OCI-LY7 (cell line): ENCODE measurements at regions not wholly inside any gene's neighbourhood (a gene's known extent, or its start where the extent isn't known, plus 50 kb on each side); places are given as distances from the start of the nearest gene placed in this dataset.

Experiments used
- BruUV-seq: library from RNA; stranded (reverse); fragments of 400-500 nt; replicated peaks from 2 replicates; lab custom pipeline; 2021; lab: Mats Ljungman, UMichigan
- CTCF ChIA-PET: fragments of 300-600 bp; sonication (Branson Sonifier 250); formaldehyde crosslinking; loops from one replicate; lab custom pipeline; 2022; ENCODE audit warnings: antibody characterized with exemption; ENCODE audit not compliant: unreplicated experiment; lab: Charles Lee
- POLR2A ChIA-PET: fragments of 300-600 bp; sonication (Branson Sonifier 250); formaldehyde crosslinking; loops from one replicate; lab custom pipeline; 2022; ENCODE audit warnings: antibody characterized with exemption; lab: Charles Lee
- DNase-seq: peaks from one replicate; pipeline ENCODE4 v3.0.0-alpha.2; 2015; ENCODE audit warnings: low spot score
- H2AFZ ChIP-seq: fragments of 200-600 bp; sonication (generic), shearing (Covaris generic); 2 replicates; pipeline ENCODE4 v1.6.1; 2014; ENCODE audit warnings: mild to moderate bottlenecking, antibody characterized with exemption, low read length, moderate library complexity
- H3K27ac ChIP-seq: fragments of 200-600 bp; sonication (generic); 2 replicates; pipeline ENCODE4 v1.5.1; 2014; ENCODE audit warnings: mixed run types, low read depth, mild to moderate bottlenecking, moderate library complexity, low read length, inconsistent platforms; ENCODE audit not compliant: poor library complexity, severe bottlenecking
- H3K36me3 ChIP-seq: fragments of 200-600 bp; sonication (generic); 2 replicates; pipeline ENCODE4 v1.6.1; 2014; ENCODE audit warnings: mild to moderate bottlenecking, antibody characterized with exemption, low read length, moderate library complexity, mixed read lengths; ENCODE audit not compliant: insufficient read depth
- H3K4me1 ChIP-seq: fragments of 200-600 bp; sonication (generic); 2 replicates; pipeline ENCODE4 v1.5.1; 2014; ENCODE audit warnings: mild to moderate bottlenecking, low read length; ENCODE audit not compliant: insufficient read depth, poor library complexity, severe bottlenecking
- H3K4me2 ChIP-seq: fragments of 200-600 bp; sonication (generic); 2 replicates; pipeline ENCODE4 v1.6.1; 2014; ENCODE audit warnings: mild to moderate bottlenecking, low read length
- H3K4me3 ChIP-seq: fragments of 200-600 bp; sonication (generic); 2 replicates; pipeline ENCODE4 v1.5.1; 2014; ENCODE audit warnings: mild to moderate bottlenecking, low read depth, low read length; ENCODE audit not compliant: poor library complexity, severe bottlenecking
- H3K79me2 ChIP-seq: fragments of 200-600 bp; sonication (generic); 2 replicates; pipeline ENCODE4 v1.6.1; 2016; ENCODE audit warnings: low read depth, mild to moderate bottlenecking, low read length, moderate library complexity, mixed read lengths; ENCODE audit not compliant: insufficient read depth
- H3K9me2 ChIP-seq: fragments of 200-600 bp; sonication (generic); 2 replicates; pipeline ENCODE4 v1.6.1; 2016; ENCODE audit warnings: mild to moderate bottlenecking, low read length, mixed read lengths; ENCODE audit not compliant: insufficient read depth
- H3K9me3 ChIP-seq: fragments of 200-600 bp; sonication (generic); 2 replicates; pipeline ENCODE4 v1.6.1; 2014; ENCODE audit warnings: mild to moderate bottlenecking, mixed run types, low read length, mixed read lengths
- H4K20me1 ChIP-seq: fragments of 200-600 bp; sonication (generic); 2 replicates; pipeline ENCODE4 v1.6.1; 2014; ENCODE audit warnings: mild to moderate bottlenecking, antibody characterized with exemption, low read length, moderate library complexity, mixed read lengths; ENCODE audit not compliant: insufficient read depth
- CTCF ChIP-seq: fragments of 200-600 bp; sonication (generic); conservative IDR thresholded peaks from 2 replicates; pipeline ENCODE4 v1.5.1; 2014; ENCODE audit warnings: mild to moderate bottlenecking, antibody characterized with exemption, low read length, moderate library complexity, mixed read lengths
- EZH2phosphoT487 ChIP-seq: fragments of 200-600 bp; sonication (generic); IDR thresholded peaks from 2 replicates; pipeline ENCODE4 v1.6.1; 2018; ENCODE audit warnings: low read depth, borderline replicate concordance, mild to moderate bottlenecking, mixed run types, antibody characterized with exemption, low read length, moderate library complexity, mixed read lengths
- intact Hi-C: fragments of 100-400 bp; cut with micrococcal nuclease; formaldehyde crosslinking; loops from one replicate; pipeline ENCODE4 v1.10.0; 2022; ENCODE audit not compliant: unreplicated experiment

DNA sequence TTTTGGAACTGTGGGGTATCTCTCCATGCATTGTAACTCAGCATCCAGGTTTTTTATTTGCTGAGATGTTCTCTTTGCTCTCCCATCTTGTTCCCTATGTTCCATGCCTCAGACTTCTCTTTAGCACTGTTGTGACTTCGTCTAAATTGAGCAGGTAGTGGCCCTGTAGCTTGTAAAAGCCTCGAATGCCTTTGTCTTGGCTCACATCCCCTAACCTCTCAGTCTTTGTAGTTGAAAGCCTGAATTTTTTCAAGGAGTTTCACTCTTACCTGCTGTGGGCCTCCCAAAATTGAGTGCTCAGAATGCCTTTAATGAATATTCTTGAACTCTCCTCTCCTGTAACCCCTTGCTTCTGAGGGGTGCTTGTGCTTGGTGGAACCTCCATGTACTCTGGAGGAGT, 1137.3 kb downstream of the REEP3 start:
- H3K4me2 ChIP-seq, result no peak overlapping the region
- POLR2A ChIA-PET, result no interaction called here
- intact Hi-C loops, result no loop called here

DNA sequence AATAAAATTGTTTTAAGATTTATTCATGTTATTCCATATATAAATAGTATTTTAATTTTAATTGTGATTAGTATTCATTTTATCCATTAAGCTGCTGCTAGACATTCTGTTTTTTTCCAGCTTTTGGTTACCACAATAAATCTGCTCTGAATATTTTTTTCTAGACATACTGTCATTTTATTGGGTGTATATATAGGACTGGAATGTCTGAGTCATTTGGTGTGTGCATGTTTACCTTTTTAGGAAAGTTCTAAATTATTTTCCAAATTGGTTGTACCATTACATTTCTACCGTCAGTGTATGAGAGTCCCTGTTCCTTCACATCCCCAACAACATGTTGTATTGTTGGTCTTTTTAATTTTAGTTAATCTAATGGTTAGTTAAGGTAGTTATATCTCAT, 1138.1 kb downstream of the REEP3 start:
- Histone ChIP-seq H2AFZ (no peak overlapping the region), H3K36me3 (no peaks in the 10 kb centered on the region), H3K9me3 (no peaks in the 10 kb centered on the region), H3K79me2 (no peaks in the 10 kb centered on the region), H3K4me3 (no peak overlapping the region), H3K4me2 (no peak overlapping the region), H3K4me1 (no peaks in the 10 kb centered on the region), H3K9me2 (no peaks in the 10 kb centered on the region), H3K27ac (no peak overlapping the region), H4K20me1 (no peaks in the 10 kb centered on the region)
- no peak for TF ChIP-seq CTCF
- CTCF ChIA-PET, result no interaction called here
- POLR2A ChIA-PET, result no interaction called here
- intact Hi-C loops, result no loop called here
- BruUV-seq, result no TSS peak
- no peak for DNase-seq

More for the DNA sequence above, 1137.3 kb downstream of the REEP3 start:
- no peaks in the 10 kb centered on the region for H4K20me1 ChIP-seq
- no peaks in the 10 kb centered on the region for H3K4me1 ChIP-seq
- CTCF ChIA-PET, result no interaction called here
- no peak overlapping the region for H2AFZ ChIP-seq
- no peak for DNase-seq
- no peak overlapping the region for H3K27ac ChIP-seq
- no TSS peak for BruUV-seq
- H3K9me2 ChIP-seq, result no peaks in the 10 kb centered on the region
- no peaks in the 10 kb centered on the region for H3K79me2 ChIP-seq
- TF ChIP-seq CTCF (no peak), EZH2phosphoT487 (no peak)
- H3K9me3 ChIP-seq, result no peaks in the 10 kb centered on the region
- no peak overlapping the region for H3K4me3 ChIP-seq
- H3K36me3 ChIP-seq, result no peaks in the 10 kb centered on the region

DNA sequence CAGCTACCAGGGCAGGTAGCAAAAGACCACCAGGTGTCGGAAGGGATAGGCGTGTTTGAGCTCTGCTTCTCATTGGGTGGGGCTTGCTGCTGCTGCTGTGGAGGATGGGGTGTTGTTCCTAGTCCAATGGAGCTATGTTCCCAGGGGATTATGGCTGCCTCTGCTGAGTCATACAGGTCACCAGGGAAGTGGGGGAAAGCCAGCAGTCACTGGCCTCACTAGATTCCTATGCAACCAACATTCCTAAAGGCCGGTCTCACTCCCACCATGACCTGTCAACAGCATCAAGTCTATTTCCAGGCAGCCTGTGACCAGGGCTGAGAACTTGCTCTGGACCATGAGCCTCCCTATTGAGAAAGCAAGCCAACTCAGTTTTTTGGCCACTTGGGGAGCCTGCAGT, 1160.8 kb downstream of the REEP3 start:
- POLR2A ChIA-PET, result no interaction called here
- CTCF ChIA-PET, result no interaction called here
- no peak overlapping the region for H2AFZ ChIP-seq
- H3K79me2 ChIP-seq, result no peaks in the 10 kb centered on the region
- BruUV-seq, result no TSS peak
- no peak for TF ChIP-seq EZH2phosphoT487
- TF ChIP-seq CTCF, result no peak
- no peak overlapping the region for H3K27ac ChIP-seq
- H3K4me3 ChIP-seq, result no peak overlapping the region
- DNase-seq, result no peak
- H3K4me1 ChIP-seq, result no peaks in the 10 kb centered on the region
- intact Hi-C loops, result no loop called here
- H3K9me3 ChIP-seq, result no peaks in the 10 kb centered on the region
- H3K36me3 ChIP-seq, result no peaks in the 10 kb centered on the region
- H3K9me2 ChIP-seq, result no peaks in the 10 kb centered on the region
- no peaks in the 10 kb centered on the region for H4K20me1 ChIP-seq
- H3K4me2 ChIP-seq, result no peak overlapping the region
